C1 segment of cervical spinal cord (tissue), 14 donors: ENCODE measurements at regions not wholly inside any gene's neighbourhood (a gene's known extent, or its start where the extent isn't known, plus 50 kb on each side); places are given as distances from the start of the nearest gene placed in this dataset.
A peak's percentile ranks its signal among the peaks of the same experiment; 100 is the strongest.
"Not testable (repeated sequence)": the region's sequence is repeated elsewhere in the genome, so short reads cannot be mapped to it uniquely, and the experiment has no call there.

Experiments
- DNase-seq, 14 donors: peaks; one replicate each; lab custom pipeline; 2025; lab: John Stamatoyannopoulos, UW

DNA sequence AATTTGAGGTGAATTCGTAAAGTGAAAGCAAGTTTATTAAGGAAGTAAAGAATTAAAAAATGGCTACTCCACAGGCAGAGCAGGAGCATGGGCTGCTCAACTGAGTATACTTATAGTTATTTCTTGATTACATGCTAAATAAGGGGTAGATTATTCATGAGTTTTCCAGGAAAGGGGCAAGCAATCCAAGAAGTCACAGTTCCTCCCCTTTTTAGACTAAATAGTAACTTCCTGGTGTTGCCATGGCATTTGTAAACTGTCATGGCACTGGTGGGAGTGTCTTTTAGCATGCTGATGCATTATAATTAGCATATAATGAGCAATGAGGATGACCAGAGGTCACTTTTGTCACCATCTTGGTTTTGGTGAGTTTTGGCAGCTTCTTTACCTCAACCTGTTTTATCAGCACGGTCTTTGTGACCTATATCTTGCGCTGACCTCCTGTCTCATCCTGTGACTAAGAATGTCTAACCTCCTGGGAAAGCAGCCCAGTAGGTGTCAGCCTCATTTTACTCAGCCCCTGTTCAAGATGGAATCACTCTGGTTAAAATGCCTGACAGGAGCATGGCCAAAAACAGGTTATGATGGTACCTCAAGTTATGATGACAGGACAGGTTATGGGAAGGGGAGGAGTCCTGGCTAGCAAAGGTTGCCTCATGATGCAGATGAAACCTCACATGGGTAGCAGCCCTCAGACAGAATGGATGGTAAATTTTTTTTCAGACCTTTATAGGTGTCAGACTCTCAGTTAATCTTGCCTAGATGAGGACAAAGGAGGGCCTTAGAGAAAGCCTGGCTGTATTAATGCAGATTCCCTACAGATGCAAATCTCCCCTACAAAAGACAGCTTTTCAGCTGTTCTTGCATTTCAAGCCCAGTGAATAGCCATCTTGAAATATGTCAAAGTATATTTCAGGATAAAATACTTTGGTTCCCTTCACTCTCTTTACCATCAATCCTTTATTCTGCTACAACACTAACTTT, 49.7 kb downstream of the SIPA1L2 start:
- DNase-seq = no peak

- DNase-seq = no peak
These were observed 50.5 kb downstream of the SIPA1L2 start for GRCh38 chr1:232579466-232579865.

GRCh38 chr1:232578651-232579195, 51.2 kb downstream of the SIPA1L2 start:
- DNase-seq = peak in 1 of 14 donors; percentile 9

DNA sequence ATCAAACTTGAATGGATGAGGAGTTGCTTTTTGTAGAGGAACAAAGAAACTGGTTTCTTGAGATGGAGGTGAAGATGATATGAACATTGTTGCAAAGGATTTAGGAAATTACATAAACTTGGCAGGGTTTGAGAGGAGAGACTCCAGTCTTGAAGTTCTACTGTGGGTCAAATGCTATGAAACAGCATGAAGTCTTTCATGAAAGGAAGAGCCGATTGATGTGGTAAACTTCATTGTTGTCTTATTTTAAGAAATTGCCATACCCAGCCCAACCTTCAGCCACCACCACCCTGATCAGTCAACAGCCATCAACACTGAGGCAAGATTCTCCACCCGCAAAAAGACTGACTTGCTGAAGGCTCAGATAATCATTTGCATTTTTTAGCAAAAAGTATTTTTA, 52.2 kb downstream of the SIPA1L2 start:
- no peak for DNase-seq

- no peak for DNase-seq
These were observed 53.4 kb downstream of the SIPA1L2 start for GRCh38 chr1:232576537-232576936.

- DNase-seq = no peak
These were observed 54.2 kb downstream of the SIPA1L2 start for GRCh38 chr1:232575763-232576040.

DNA sequence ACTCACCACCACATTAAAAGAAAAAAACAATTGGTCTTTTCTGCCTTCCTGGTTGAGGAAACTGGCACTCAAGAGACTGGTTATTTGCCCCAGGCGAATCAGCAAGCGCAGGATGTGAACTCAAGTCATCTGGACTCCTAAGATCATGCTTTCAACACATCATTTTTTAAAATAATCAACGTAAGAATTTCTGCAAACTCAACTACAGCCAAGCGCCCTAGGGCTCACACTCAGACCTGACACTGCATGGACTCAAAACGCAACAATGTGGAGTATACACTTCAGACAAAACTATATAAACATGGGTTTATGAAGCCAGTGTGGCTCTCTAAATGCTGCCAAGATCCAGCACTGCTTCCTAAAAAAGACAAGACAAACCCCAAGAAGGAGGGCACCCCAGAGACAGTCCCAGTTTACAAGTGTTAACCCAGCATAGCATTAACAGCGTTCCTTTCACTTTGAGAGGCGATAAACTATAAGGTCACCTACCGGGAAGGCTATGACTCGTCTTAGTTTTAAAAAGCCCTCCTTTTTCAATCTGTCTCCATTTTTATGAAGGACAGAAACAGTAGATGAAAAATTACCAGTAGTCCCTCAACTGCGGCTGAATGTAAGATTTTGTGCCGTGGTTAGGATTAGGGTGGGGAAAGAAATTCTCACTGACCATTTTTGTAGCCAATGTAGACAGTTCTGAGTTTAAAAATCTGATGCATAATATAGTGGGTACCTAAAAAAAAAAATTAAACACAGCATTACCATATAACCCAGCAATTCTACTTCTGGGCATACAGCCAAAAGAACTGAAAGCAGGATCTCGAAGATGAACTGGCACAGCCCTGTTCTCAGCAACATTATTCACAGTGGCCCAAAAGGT, 54.8 kb downstream of the SIPA1L2 start:
- no peak for DNase-seq

GRCh38 chr1:232574077-232574476, 55.9 kb downstream of the SIPA1L2 start:
- DNase-seq = no peak

- no peak for DNase-seq
These were observed 58.4 kb downstream of the SIPA1L2 start for GRCh38 chr1:232571523-232571922.

DNA sequence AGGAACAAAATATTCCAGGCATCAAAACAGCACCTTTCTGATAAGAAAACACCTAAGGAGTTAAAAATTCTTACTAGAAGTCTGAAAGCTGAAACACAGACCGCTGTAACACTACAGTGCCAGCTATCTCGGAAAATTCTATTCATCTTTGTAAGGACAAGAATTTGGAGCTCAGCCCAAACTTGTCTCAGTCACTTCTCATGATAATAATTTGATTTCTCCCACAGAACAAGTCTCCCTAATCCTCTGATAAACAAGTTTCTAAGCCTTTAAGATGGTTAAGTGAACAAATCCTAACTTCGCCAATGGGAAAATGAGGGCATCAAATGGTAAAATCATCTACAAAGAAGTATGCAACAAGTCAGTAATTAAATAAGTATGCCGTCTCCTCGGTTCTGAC, 59.9 kb downstream of the SIPA1L2 start:
- DNase-seq = no peak

- DNase-seq = not testable (repeated sequence)
These were observed 60.4 kb downstream of the SIPA1L2 start for GRCh38 chr1:232569554-232569921.

DNA sequence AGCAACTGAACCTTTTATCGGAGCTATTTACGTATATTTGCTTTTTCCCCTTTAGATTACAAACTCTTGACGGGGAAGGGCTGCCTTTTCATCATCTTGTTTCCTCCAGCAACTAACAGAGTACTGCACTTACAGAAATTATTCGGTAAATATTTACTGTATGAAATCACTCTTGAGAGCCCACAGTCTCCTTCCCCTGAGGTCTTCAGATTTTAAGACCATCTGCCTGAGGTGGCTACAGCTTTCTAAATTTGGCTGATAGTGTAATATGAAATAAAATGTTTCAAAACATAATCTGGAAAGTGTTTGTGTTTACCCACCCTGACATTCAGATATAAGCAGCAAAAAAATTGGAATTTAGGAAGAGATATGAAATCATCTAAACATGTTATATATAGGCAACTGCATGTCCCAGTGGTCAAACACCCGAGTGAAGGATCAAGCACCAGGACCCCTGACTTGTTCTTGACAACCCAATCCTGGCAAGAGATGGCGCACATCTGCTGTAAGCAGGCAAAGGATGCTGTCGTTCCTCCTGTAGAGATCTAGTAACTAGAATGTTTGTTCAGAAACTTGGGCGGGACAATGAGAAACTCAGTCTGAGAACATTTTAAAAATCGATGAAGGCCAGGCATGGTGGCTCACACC, 60.9 kb downstream of the SIPA1L2 start:
- DNase-seq = no peak

DNA sequence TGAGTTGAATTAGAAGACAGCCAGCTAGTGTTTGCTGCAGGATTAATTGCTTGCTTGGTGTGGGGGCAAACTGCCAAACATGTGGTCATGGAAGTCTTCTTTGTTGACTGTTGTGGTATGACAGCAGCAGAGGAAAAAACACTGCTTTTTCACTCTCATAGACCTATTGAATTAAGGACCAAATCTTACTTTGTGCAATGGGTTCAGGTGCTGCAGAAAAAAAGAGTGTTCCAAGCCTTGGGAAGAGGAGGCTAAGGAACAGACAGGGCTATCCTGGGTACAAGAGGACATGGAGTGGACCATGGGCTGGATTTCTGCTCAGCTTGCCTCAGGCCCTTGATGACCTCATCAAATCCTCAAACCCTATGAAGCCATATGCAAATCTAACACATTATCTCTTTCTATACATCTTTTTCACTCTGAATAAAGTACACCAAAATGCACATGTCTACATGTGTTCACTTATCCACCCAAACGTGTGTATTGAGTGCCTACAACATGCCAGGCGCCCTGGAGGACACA, 61.5 kb downstream of the SIPA1L2 start:
- DNase-seq = no peak

DNA sequence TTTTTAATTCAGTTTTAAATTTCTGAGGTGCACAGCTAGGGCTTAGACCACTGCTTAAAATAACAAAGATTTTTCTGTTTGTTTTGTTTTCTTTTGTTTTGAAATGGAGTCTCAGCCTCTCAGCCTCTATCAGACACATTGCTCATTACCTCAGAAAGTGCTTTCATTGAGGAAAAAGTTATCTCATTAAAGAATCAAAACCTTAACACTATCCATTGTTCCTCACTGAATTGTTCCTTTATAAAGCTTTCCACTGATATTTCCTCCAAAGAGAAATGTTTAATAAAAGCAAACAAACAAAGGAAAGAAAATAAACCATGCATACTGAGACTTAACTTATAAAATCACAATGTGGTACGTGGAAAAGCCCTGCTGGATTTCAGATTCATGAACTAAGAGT, 63.8 kb downstream of the SIPA1L2 start:
- DNase-seq = no peak

DNA sequence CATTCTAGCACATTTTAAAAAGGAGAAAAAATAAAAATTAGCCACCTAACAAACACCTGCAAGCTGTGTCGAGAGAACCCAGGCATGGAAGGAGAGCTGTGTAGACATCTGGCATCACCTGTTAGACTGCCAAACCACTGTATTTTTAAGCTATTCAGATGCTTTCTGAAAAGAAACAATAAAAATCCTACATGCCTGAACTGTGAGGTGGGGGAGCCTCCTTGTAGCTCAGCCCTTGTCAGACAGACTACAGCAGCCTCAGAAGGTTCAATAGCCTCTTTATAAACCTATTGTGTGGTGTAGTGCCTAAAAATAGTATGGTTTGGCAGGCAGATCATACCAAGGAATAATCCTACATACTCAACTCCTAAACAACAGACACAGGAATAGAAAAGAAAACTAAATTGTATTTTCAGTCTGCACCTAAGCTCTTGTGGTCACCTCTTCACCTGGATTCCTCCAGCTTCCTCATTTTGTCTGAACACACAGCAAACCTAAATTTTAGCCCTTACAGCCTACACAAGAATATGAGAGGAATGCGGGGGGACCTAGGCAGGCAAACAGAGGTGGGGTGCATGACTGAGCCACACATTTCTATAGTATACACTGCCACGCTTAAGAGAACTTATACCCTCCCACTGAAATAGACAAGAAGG, 67.0 kb downstream of the SIPA1L2 start:
- no peak for DNase-seq

- DNase-seq = no peak
These were observed 68.6 kb downstream of the SIPA1L2 start for GRCh38 chr1:232561381-232561780.

- DNase-seq = no peak
These were observed 69.0 kb downstream of the SIPA1L2 start for GRCh38 chr1:232560940-232561339.

GRCh38 chr1:232558954-232559353, 71.0 kb downstream of the SIPA1L2 start:
- no peak for DNase-seq

DNA sequence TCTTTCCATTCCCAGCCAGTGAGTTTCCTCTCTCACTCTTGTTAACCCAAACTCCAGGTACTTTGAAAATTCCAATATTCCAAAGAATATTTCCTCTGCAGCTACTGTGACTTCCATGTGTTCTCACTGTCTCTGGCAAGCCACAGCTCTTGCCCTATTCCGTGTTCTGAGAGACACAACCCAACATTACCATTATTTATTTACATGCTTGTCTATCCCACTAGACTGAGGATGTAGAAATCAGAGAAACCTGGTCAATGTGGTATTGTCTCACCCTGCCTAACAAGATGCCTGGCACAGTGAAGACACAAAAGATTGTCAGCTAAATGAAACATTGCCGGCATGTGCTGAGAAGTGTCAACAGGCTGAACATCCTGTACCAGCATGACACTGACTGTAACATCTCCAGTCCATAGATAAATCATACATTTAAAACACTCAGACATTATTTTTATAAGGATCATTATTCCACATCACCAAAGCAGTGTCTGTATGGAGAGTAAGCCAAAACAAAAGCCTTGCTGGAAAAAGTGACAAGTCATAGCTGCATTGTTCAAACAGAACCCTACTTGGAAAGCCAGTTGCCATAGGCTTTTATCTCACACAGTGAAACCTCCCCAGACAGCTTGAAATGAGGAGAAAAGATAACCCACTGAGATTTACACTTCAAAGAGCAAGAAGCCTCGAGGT, 72.3 kb downstream of the SIPA1L2 start:
- DNase-seq = no peak

DNA sequence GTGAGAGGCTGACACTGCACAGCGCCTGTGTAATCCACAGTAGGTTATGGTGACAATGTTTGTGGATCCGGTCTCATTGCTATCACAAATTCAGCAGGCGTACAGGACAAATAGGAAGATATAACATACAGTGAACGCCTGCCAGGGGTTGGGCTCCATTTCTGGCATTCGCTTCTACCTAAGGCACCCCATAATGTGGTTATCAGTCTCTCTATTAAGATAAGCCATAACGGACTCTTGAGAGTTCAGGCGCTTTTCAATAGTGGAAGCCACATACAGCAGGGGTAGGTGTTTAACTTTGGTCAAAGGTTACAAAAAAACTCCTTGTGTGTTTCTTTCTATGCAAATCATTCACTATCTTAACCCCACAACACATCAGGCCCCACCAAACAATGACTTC, 72.8 kb downstream of the SIPA1L2 start:
- DNase-seq = no peak

GRCh38 chr1:232556351-232556750, 73.6 kb downstream of the SIPA1L2 start:
- DNase-seq = no peak
